HEK293T (cell line): ENCODE measurements at regions not wholly inside any gene's neighbourhood (a gene's known extent, or its start where the extent isn't known, plus 50 kb on each side); places are given as distances from the start of the nearest gene placed in this dataset.

Experiments
- CTCF ChIA-PET: fragments of 350-600 bp; formaldehyde crosslinking; extraction: SDS; loops from one replicate; lab custom pipeline; 2021; ENCODE audit warnings: antibody characterized with exemption, inconsistent platforms; lab: Yijun Ruan, JAX
- POLR2A ChIA-PET: fragments of 350-600 bp; formaldehyde crosslinking; extraction: SDS; loops from one replicate; lab custom pipeline; 2020; ENCODE audit warnings: antibody characterized with exemption, inconsistent platforms; lab: Yijun Ruan, JAX
- DNase-seq: peaks from one replicate; pipeline ENCODE4 v3.0.0; 2012; ENCODE audit warnings: mixed read lengths; ENCODE audit errors: extremely low spot score
- ARNT ChIP-seq: fragments of 450-650 bp; IDR thresholded peaks from 2 replicates; pipeline ENCODE4 v1.6.1; 2017; ENCODE audit warnings: mild to moderate bottlenecking
- BHLHE40 ChIP-seq: fragments of 450-650 bp; IDR thresholded peaks from 2 replicates; pipeline ENCODE4 v1.6.1; 2016; ENCODE audit warnings: mild to moderate bottlenecking, moderate library complexity, borderline replicate concordance
- CTBP1 ChIP-seq: fragments of 450-650 bp; IDR thresholded peaks from 2 replicates; pipeline ENCODE4 v1.6.1; 2016; ENCODE audit warnings: borderline replicate concordance
- ELF4 ChIP-seq: fragments of 450-650 bp; IDR thresholded peaks from 2 replicates; pipeline ENCODE4 v1.6.1; 2017; ENCODE audit warnings: antibody characterized with exemption
- FOXA1 ChIP-seq: fragments of 450-650 bp; IDR thresholded peaks from 2 replicates; pipeline ENCODE4 v1.6.1; 2016; ENCODE audit warnings: mild to moderate bottlenecking
- FOXK2 ChIP-seq: fragments of 450-650 bp; IDR thresholded peaks from 2 replicates; pipeline ENCODE4 v1.6.1; 2016; ENCODE audit warnings: mild to moderate bottlenecking
- FOXM1 ChIP-seq: fragments of 450-650 bp; IDR thresholded peaks from 2 replicates; pipeline ENCODE4 v1.6.1; 2017; ENCODE audit warnings: mild to moderate bottlenecking, borderline replicate concordance
- HDGF ChIP-seq: fragments of 450-650 bp; IDR thresholded peaks from 2 replicates; pipeline ENCODE4 v1.6.1; 2017; ENCODE audit warnings: antibody characterized with exemption, borderline replicate concordance
- L3MBTL2 ChIP-seq: fragments of 450-650 bp; conservative IDR thresholded peaks from 2 replicates; pipeline ENCODE4 v1.6.1; 2016; ENCODE audit warnings: mild to moderate bottlenecking
- LEF1 ChIP-seq: fragments of 450-650 bp; IDR thresholded peaks from 2 replicates; pipeline ENCODE4 v1.6.1; 2017; ENCODE audit warnings: mild to moderate bottlenecking, borderline replicate concordance
- NFRKB ChIP-seq: fragments of 450-650 bp; IDR thresholded peaks from 2 replicates; pipeline ENCODE4 v1.6.1; 2016; ENCODE audit warnings: mild to moderate bottlenecking, moderate library complexity
- SP1 ChIP-seq: fragments of 450-650 bp; IDR thresholded peaks from 2 replicates; pipeline ENCODE4 v1.6.1; 2017
- SUZ12 ChIP-seq: fragments of 450-650 bp; IDR thresholded peaks from 2 replicates; pipeline ENCODE4 v1.6.1; 2016; ENCODE audit warnings: mild to moderate bottlenecking
- TARDBP ChIP-seq: fragments of 450-650 bp; IDR thresholded peaks from 2 replicates; pipeline ENCODE4 v1.6.1; 2016
- ZNF384 ChIP-seq: fragments of 450-650 bp; IDR thresholded peaks from 2 replicates; pipeline ENCODE4 v1.6.1; 2016
- TF ChIP-seq, protein P1 (sequence below): fragments of 450-650 bp; IDR thresholded peaks from 2 replicates; pipeline ENCODE4 v1.6.1; 2016

DNA sequence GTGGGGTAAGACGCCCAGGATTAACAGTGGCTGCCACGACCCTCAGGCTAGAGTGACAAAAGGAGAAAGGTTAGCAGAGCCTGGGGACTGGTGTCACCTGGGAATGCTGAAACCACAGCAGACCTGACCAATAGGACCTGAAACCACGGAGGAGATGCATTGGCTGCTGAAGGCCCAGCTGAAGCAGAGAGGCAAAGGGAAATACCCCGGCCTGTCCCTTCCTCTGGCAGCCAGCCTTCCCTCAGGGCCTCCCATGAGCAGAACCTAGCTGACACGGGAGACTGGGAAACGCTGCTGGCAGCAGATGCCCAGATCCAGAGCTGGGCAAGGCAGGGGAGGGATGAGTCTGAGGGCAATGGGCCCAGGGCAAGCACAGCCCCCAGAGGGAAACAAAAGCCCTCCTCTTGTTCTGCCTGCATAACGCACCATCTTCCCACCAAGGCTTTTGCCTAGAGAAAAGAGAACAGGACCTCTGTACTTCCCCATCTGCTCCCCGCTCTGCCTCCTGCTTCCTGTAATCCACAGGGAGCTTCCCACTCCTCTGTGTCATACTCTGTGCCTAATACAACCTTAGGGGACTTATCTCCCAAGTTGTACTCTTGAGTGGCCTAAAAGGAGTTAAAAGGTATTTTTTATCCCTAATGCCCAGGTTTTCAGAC is 216.2 kb downstream of the ABHD5 start:
- ChIA-PET CTCF (no interaction called here), POLR2A (no interaction called here)
- no peak for DNase-seq
- TF ChIP-seq TARDBP: no peak

DNA sequence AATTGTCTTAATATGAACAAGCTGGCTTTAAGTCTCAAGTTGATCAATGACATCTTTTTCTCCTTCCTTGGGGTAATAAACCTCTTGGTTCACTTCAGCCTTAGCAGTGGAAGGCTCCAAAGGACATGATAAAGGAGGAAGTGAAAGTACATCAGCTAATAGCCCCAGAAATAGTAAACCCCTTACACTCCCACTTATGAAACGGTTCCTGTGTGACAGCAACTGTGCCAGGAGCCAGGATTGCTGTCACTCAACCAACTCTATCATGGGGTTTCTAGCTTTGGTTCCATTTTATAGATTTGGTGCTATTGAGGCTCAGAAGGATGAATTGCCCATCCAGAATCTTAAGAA is 216.7 kb downstream of the ABHD5 start:
- DNase-seq: no peak
- CTCF ChIA-PET: no interaction called here
- POLR2A ChIA-PET: no interaction called here

DNA sequence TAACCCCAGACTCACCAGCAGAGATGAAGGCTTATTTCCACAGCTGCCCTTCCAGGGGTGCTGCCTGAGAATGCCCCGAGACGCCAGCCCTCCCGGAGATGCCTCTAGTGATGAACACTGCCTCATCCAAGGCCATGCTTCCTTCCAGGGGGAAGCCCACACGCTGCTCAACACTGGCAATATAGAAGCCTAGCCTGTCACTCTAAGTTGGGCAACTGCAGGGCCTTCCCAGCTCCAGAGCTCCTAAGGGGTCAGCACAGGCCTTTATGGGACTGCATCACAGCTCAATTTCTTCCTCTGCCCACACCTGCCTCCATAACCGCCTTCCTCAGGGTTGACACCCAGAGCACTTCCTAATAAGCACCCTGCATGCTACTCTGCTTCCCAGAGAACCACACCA is 217.7 kb downstream of the ABHD5 start:
- no peak for DNase-seq
- TF ChIP-seq TARDBP: no peak
- no peak for TF ChIP-seq NFRKB
- no peak for TF ChIP-seq ELF4
- TF ChIP-seq, protein P1, sequence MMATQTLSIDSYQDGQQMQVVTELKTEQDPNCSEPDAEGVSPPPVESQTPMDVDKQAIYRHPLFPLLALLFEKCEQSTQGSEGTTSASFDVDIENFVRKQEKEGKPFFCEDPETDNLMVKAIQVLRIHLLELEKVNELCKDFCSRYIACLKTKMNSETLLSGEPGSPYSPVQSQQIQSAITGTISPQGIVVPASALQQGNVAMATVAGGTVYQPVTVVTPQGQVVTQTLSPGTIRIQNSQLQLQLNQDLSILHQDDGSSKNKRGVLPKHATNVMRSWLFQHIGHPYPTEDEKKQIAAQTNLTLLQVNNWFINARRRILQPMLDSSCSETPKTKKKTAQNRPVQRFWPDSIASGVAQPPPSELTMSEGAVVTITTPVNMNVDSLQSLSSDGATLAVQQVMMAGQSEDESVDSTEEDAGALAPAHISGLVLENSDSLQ: no peak
- no peak for TF ChIP-seq L3MBTL2
- TF ChIP-seq CTBP1: no peak
- TF ChIP-seq HDGF: no peak
- ChIA-PET POLR2A (no interaction called here), CTCF (interaction anchor here (0.6 kb wide), 1 partner anchor 1295 kb away, joined by 3 read pairs; no protein-coding TSS in a partner anchor)

More for the DNA sequence above, 216.7 kb downstream of the ABHD5 start:
- TF ChIP-seq ARNT (no peak), BHLHE40 (no peak), CTBP1 (no peak), L3MBTL2 (no peak), HDGF (no peak)

DNA sequence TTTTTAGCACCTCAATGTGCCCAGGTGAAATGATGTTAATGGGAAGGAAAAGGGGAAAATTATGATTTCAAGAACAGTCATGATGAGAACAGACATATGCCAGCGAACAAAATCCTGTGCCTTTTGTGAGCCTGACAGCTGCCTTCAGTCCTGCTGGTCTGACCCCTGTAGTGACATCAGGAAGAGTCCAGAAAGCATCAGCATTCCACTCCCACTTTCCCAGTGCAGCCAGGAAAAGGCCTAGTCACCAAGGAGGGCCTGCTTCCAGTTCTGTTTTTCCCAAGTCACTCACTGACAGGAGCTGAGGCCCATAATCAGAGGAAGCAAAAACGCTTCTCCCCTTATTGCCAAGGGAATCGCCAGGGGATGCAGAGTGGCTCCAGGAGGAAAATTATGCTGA is 218.4 kb downstream of the ABHD5 start:
- no peak for DNase-seq
- ChIA-PET CTCF (no interaction called here), POLR2A (no interaction called here)
- TF ChIP-seq ARNT (no peak), L3MBTL2 (no peak), FOXM1 (no peak), LEF1 (no peak), FOXK2 (no peak), SUZ12 (no peak), FOXA1 (no peak), BHLHE40 (no peak)

DNA sequence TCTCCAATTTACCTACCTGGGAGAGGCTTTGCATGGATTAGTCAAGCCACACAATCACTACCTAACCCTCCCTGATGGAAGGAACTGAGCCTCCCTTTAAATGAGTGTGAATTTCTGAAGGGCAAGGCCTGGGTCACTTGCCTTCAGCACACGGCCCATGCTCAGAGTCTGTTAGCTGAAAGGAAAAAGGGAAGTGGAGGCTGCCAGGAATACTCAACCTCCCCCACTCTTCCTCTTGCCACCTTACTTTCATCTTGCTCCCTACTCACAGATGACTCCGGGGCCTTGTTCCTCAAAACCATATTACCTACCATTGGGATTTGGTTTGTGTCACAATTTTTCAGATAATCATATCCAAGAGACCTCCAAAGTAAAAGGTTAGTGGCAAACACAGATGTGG is 220.0 kb downstream of the ABHD5 start:
- CTCF ChIA-PET: no interaction called here
- no peak for DNase-seq
- POLR2A ChIA-PET: no interaction called here
- TF ChIP-seq ZNF384: no peak
- no peak for TF ChIP-seq SUZ12
- no peak for TF ChIP-seq FOXM1
- no peak for TF ChIP-seq L3MBTL2

DNA sequence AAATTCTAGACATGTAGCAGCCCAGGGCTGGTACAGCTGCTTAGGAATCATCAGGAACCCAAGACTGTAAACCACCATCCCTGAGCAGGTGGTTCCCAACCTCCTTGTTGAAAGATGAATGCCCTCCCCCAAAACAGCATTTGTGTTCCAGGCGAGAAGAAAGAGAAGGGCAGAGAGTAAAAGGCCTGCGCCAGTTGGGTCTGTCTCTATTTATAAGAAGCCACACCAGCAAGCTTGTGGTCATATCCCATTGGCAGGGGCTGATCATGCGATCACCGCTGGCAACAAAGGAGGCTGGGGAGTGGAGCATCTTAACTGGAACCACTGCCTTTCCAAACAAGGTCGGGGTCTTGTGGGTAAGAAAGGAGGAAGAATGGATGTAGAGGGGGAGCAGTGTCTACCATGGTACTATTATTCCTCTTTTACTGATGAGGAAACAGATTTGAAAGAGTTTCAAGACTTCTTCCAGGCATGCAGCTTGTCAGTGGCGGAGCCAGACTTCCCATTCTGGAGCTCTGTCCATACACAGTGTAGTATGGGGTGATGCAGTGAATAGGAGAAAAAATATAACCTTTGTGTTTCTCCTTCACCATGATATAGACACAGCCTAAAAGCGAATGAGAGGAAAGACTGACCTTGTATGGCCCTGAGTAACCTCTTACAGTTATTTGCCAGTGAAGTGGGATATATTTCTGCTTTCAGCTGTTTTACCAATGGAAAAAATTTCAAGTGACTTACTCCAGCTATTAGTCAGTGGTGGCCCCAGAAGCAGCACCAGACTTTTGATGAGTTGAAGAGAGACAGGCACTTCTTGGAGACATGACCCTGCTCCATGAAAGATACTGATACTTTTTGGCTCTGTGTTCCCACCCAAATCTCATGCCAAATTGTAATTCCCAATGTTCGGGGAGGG is 222.6 kb downstream of the ABHD5 start:
- ChIA-PET CTCF (no interaction called here), POLR2A (no interaction called here)
- DNase-seq: no peak
- TF ChIP-seq HDGF: no peak
- TF ChIP-seq FOXM1: no peak
- TF ChIP-seq SUZ12: no peak
- TF ChIP-seq CTBP1: no peak
- no peak for TF ChIP-seq NFRKB
- TF ChIP-seq FOXK2: no peak
- TF ChIP-seq L3MBTL2: no peak
- TF ChIP-seq, protein P1: no peak
- no peak for TF ChIP-seq SP1
- TF ChIP-seq TARDBP: no peak
- no peak for TF ChIP-seq BHLHE40
- TF ChIP-seq ARNT: no peak
- no peak for TF ChIP-seq ELF4
- TF ChIP-seq FOXA1: no peak
- no peak for TF ChIP-seq LEF1
- TF ChIP-seq ZNF384: no peak

DNA sequence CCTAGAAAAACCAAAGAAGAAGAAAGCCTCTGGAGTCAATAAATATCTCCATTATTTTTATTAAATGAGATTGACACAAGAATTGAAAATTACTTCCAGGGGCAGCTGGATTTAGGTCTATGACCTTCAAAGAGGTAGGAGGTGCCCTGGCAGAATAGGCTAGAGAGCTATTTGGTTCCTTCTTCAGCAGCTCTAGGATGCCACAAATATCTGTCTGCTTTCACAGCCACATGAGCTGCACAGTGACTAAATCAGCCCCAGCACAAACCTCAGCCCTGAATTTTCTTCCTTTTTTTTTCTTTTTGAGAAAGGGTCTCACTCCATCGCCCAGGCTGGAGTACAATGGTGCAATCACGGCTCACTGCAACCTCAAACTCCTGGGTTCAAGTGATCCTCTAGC is 223.5 kb downstream of the ABHD5 start:
- CTCF ChIA-PET: no interaction called here
- no peak for DNase-seq

More for the DNA sequence above, 223.5 kb downstream of the ABHD5 start:
- POLR2A ChIA-PET: no interaction called here
- TF ChIP-seq BHLHE40 (no peak), ELF4 (no peak), ZNF384 (no peak), HDGF (no peak), CTBP1 (no peak), LEF1 (no peak), SP1 (no peak), TARDBP (no peak), ARNT (no peak), NFRKB (no peak)
